Mesodermal cell (in vitro differentiated cells): ENCODE measurements at regions not wholly inside any gene's neighbourhood (a gene's known extent, or its start where the extent isn't known, plus 50 kb on each side); places are given as distances from the start of the nearest gene placed in this dataset.
"Not testable (repeated sequence)": the region's sequence is repeated elsewhere in the genome, so short reads cannot be mapped to it uniquely, and the experiment has no call there.

Source experiments
- H3K27ac ChIP-seq: 2 replicates; pipeline ENCODE4 v1.7.0; 2013; ENCODE audit warnings: mild to moderate bottlenecking, low read depth, low read length, moderate library complexity; ENCODE audit not compliant: severe bottlenecking
- H3K36me3 ChIP-seq: 2 replicates; pipeline ENCODE4 v1.7.1; 2013; ENCODE audit warnings: mild to moderate bottlenecking, low read length, moderate library complexity; ENCODE audit not compliant: control insufficient read depth, insufficient read depth
- H3K4me1 ChIP-seq: one replicate; pipeline ENCODE4 v1.7.1; 2013; ENCODE audit warnings: mild to moderate bottlenecking, low read length; ENCODE audit not compliant: insufficient read depth, control insufficient read depth, poor library complexity, severe bottlenecking
- H3K4me3 ChIP-seq: 2 replicates; pipeline ENCODE4 v1.7.0; 2013; ENCODE audit warnings: low read length, control low read depth, mild to moderate bottlenecking; ENCODE audit not compliant: insufficient read depth, poor library complexity, severe bottlenecking; ENCODE audit errors: extremely low read depth
- H3K9me3 ChIP-seq: 2 replicates; pipeline ENCODE4 v1.7.1; 2013; ENCODE audit warnings: mild to moderate bottlenecking, low read length, moderate library complexity; ENCODE audit not compliant: control insufficient read depth
- WGBS, 2 experiments: methylation state at CpG; one replicate each; pipeline ENCODE4 v1.1.5; 2013; ENCODE audit warnings: missing lambda C conversion rate in 2 of 2; ENCODE audit not compliant: insufficient coverage in 2 of 2; 5-methylcytosine and 5-hydroxymethylcytosine counted together

DNA sequence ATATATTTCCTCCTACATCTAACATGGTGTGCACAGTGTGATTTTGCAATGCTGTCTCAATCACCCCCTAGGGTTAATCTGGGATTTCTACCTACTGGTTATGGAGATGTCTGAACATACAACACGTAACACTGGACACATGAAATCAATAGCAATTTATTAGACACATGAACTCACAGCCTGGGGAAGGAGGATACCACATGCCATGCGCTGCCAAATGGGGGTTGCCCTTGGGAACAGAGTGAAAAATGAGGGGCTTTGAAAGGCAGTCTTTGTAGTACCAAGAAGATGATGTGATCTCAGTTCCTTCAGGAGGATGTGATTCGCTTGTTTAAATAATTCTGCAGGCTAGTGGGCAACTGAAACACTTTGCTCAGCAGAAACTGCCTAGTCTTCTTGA is 253.6 kb upstream of the LRRC4C start:
- H3K4me3 ChIP-seq, result no peak overlapping the region
- no peaks in the 10 kb centered on the region for H3K36me3 ChIP-seq
- H3K27ac ChIP-seq, result no peak overlapping the region
- H3K4me1 ChIP-seq, result peaks cover 9% of the 10 kb centered on the region
- WGBS, 2 experiments, result 93 to 98% methylated on average over 2 to 3 of the region's 3 CpGs
- H3K9me3 ChIP-seq, result no peaks in the 10 kb centered on the region

DNA sequence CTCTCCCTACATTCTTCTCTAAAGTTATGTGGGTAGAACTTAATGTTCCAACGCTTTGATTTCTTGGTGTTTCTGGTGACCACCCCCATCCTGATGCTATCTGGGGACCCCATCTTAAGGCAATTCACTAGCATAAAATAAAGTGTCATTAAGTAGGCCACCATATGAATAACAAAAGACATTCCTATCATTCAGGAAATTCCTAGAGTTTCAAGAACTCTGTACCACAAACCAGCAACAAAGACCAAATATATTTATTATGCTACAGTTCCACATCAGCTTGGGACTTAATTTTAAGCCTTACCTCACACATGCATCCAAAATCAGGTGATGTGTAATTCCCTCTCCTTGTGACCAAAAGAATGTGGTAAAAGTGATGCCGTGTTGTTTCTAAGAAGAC is 254.6 kb upstream of the LRRC4C start:
- Histone ChIP-seq H3K36me3 (no peaks in the 10 kb centered on the region), H3K4me1 (peaks cover 9% of the 10 kb centered on the region), H3K4me3 (no peak overlapping the region), H3K27ac (no peak overlapping the region), H3K9me3 (no peaks in the 10 kb centered on the region)
- 80% methylated on average over 1 of the region's 2 CpGs; no CpG with 5 or more reads in 1 of the 2 experiments for WGBS, 2 experiments

DNA sequence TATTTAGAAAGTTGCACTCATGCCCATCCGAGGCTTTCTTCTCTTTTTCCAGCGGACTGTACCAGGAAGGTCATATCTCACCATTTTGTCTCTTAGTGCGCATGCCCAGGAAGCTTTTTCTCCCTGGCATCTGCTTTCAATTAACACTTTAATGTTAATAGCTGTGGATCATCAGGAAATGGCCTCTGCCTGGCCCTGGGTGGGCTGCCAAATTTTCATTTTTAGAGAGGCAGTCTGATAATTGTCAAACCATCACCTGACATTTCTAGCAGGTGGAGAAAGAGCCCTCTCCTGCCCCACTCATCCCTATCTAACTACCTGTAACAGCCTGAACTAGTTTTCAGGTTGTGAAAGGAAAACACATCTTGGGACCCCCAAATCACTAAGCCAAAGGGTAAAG is 257.4 kb upstream of the LRRC4C start:
- H3K9me3 ChIP-seq, result no peaks in the 10 kb centered on the region
- H3K4me3 ChIP-seq, result no peak overlapping the region
- 97% methylated on average over 3 of the region's 3 CpGs; no CpG with 5 or more reads in 1 of the 2 experiments for WGBS, 2 experiments
- peaks cover 9% of the 10 kb centered on the region for H3K4me1 ChIP-seq
- H3K36me3 ChIP-seq, result no peaks in the 10 kb centered on the region
- H3K27ac ChIP-seq, result no peak overlapping the region

DNA sequence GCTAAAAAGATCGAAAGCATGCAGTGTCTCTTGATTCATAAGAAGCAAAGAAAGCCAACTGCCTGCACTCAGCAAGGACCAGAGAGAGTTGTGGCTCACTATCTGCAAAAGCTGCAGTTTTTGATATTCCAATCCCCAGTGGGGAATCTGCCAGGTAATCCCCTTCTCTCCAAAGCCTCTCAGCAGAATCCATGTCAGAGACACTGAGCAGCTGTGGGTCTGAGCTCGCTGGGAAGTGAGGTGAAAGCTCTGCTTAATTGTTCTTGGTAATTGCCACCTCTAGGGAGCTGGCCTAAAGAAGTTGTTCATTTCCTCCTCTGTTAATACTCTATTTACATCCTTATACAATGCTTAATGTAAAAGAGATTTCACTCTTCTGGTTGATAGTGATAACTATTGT is 261.3 kb upstream of the LRRC4C start:
- Histone ChIP-seq H3K4me1 (no peaks in the 10 kb centered on the region), H3K4me3 (no peak overlapping the region), H3K36me3 (no peaks in the 10 kb centered on the region), H3K9me3 (no peaks in the 10 kb centered on the region), H3K27ac (no peak overlapping the region)
- WGBS, 2 experiments, result 76 to 80% methylated on average over 1 of the region's 2 CpGs

DNA sequence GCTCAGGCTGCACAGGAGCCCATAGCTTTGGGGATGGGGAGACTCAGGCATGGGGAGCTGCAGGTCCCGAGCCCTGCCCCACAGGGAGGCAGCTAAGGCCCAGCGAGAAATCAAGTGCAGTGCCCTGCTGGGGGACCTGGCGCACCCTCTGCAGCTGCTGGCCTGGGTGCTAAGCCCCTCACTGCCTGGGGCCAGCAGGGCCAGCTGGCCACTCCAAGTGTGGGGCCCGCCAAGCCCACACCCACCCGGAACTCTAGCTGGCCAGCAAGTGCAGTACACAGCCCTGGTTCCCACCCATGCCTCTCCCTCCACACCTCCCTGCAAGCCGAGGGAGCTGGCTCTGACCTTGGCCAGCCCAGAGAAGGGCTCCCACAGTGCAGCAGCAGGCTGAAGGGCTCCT is 268.7 kb upstream of the LRRC4C start:
- H3K4me3 ChIP-seq, H3K27ac ChIP-seq, H3K36me3 ChIP-seq, H3K4me1 ChIP-seq, H3K9me3 ChIP-seq: not testable (repeated sequence)
- 90 to 94% methylated on average over 2 to 4 of the region's 6 CpGs for WGBS, 2 experiments

DNA sequence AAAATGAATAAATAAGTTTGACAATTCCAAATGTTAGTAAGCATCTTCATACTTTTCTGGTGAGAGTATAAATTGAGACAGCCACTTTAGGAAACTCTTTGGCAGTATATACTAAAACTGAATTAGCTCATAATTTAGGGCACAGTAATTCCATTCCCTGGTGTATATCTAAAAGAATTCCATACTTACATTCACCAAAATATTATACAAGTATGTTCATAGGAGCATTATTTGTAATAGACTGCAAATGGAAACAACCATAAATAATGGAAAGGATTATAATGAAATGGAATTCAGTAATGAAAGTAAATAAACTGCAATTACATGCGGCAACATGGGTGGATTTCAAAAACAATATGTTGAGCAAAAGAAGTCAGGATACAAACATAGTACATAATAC is 315.8 kb upstream of the LRRC4C start:
- Histone ChIP-seq H3K4me3 (no peak overlapping the region), H3K4me1 (no peaks in the 10 kb centered on the region), H3K9me3 (no peaks in the 10 kb centered on the region), H3K36me3 (no peaks in the 10 kb centered on the region), H3K27ac (no peak overlapping the region)
- no CpG with 5 or more reads among the region's 1 CpG for WGBS, 2 experiments

DNA sequence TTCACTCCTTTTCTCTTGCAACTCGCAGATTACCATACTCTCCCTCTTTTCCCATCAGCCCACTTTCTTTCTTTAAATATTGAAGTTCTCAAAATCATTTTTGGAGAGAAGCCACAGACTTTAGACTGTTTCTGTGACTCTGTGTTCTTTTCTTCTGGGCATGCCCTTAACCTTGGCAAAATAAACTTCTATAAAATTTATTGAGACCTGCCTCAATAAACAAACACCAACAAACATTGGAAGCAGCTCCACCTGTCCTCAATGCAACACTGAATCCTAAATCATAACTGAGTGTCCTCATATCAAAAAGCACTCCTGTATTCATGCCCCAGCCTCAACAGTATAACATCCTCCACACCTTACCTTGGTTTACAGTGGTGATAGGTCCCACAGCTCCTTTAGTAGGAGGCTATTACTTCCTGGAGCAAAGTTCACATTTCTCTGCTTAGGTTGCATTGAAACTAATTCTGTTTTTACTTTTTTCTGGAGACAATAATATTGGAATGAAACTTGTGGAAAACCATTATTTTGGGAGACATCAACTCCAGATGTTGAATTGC is 320.0 kb upstream of the LRRC4C start:
- H3K4me1 ChIP-seq, result no peaks in the 10 kb centered on the region
- 100% methylated on average over 1 of the region's 1 CpG for WGBS, 2 experiments
- H3K4me3 ChIP-seq, result no peak overlapping the region
- no peak overlapping the region for H3K27ac ChIP-seq
- no peaks in the 10 kb centered on the region for H3K9me3 ChIP-seq
- no peaks in the 10 kb centered on the region for H3K36me3 ChIP-seq

DNA sequence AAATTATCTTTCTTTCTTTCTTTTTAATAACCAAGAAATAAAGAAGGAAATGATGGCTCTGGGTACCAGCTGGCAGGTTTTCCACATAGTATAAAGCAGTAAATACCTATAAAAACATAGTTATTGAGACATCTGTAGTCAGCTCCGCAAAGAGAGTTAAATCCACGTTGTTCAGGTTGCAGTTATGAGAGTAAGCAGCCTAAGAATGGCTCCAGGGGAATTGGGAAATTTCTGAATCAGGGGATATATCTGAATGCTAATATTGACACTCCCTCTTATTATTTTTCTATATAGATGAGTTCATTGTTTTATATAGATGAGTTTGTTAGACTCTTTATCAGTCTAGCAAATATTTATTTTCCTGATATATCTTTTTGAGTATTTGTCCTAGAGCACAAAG is 322.0 kb upstream of the LRRC4C start:
- WGBS, 2 experiments, result 83% methylated on average over 2 of the region's 2 CpGs; no CpG with 5 or more reads in 1 of the 2 experiments
- Histone ChIP-seq H3K36me3 (no peaks in the 10 kb centered on the region), H3K27ac (no peak overlapping the region), H3K4me3 (no peak overlapping the region), H3K9me3 (no peaks in the 10 kb centered on the region), H3K4me1 (no peaks in the 10 kb centered on the region)

DNA sequence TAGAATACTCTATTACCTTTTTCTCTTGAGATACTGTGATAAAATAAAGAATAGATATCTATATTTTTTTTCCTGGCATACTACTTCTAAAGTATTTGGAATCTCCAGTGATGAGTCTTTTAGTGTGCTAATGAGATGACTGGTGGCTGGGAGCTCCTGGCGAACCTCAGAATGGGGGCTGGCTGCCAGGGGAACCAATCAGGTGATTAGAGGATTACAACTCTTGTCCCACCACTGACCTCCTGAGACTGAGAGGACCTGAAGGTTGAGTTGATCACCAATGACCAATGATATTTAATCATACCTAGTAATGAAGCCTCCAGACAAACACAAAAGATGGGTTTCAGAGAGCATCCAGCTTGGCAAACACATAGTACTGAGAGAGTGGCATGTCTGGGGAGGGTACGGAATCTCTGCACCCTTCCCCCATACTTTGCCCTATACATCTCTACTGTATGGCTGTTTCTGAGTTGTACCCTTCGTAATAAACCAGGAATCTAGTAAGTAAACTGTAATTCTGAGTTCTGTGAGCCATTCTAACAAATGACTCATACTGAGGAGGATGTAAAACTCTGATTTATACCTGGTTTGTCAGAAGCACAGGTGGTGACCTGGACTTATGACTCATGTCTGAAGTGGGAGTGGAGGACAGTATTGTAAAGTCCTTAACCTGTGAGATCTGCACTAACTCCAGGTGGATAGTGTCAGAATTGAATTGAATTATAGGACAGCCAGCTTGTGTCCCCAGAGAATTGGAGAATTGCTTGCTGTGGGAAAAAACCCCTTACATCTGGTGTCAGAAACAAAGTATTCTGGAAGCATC is 325.3 kb upstream of the LRRC4C start:
- Histone ChIP-seq H3K4me1 (no peaks in the 10 kb centered on the region), H3K36me3 (no peaks in the 10 kb centered on the region), H3K4me3 (no peak overlapping the region), H3K27ac (no peak overlapping the region), H3K9me3 (no peaks in the 10 kb centered on the region)
- 100% methylated on average over 1 of the region's 3 CpGs; no CpG with 5 or more reads in 1 of the 2 experiments for WGBS, 2 experiments

DNA sequence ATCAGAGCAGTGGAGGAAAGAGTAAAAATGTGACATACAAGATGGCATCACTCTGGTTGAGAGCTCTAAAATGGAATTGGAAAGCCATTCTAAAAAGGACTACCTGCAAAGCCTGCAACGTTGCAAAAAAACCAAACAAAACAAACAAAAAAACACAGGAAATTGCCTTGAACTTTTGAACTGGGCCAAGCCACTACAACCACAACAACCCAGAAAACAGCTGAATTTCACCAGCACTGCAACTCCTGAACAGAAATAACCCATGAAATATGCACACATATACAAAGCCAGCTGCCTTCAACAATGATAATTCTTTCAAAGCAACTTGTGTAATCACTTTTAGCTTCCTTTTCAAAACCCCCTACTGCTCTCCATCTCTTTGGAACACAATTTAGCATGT is 326.6 kb upstream of the LRRC4C start:
- Histone ChIP-seq H3K4me3 (no peak overlapping the region), H3K9me3 (no peaks in the 10 kb centered on the region), H3K4me1 (no peaks in the 10 kb centered on the region), H3K36me3 (no peaks in the 10 kb centered on the region), H3K27ac (no peak overlapping the region)
- WGBS, 2 experiments, result 88% methylated on average over 1 of the region's 1 CpG; no CpG with 5 or more reads in 1 of the 2 experiments

DNA sequence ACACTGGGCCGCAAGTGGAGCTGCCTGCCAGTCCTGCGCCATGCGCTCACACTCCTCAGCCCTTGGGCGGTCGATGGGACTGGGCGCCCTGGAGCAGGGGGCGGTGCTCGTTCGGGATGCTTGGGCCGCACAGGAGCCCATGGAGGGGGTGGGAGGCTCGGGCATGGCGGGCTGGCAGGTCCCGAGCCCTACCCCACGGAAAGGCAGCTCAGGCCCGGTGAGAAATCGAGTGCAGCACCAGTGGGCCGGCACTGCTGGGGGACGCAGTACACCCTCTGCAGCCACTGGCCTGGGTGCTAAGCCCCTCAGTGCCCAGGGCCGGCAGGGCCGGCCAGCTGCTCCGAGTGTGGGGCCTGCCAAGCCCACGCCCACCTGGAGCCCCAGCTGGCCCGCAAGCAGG is 328.7 kb upstream of the LRRC4C start:
- H3K9me3 ChIP-seq, result no peaks in the 10 kb centered on the region
- WGBS, 2 experiments, result 89 to 91% methylated on average over 15 to 22 of the region's 23 CpGs
- no peaks in the 10 kb centered on the region for H3K4me1 ChIP-seq
- no peaks in the 10 kb centered on the region for H3K36me3 ChIP-seq
- no peak overlapping the region for H3K4me3 ChIP-seq
- H3K27ac ChIP-seq, result no peak overlapping the region
